ENCODE measurements at regions not wholly inside any gene's neighbourhood (a gene's known extent, or its start where the extent isn't known, plus 50 kb on each side); places are given as distances from the start of the nearest gene placed in this dataset.
"Not testable (repeated sequence)": the region's sequence is repeated elsewhere in the genome, so short reads cannot be mapped to it uniquely, and the experiment has no call there.

- CTCF ChIA-PET (ENCODE audit: low intra/inter-chr PET ratio, low total read pairs), result no interaction called here
- Histone ChIP-seq H3K4me3 (replicated peaks in 1 of 3; ENCODE audit: insufficient read depth in 1 of 3, low read depth in 2 of 3, low read length in 3 of 3) (no peak overlapping the region), H3K9ac (ENCODE audit: insufficient read depth, low read depth, low read length) (no peak overlapping the region), H3K4me1 (ENCODE audit: insufficient read depth, low read length) (no peaks in the 10 kb centered on the region), H2AFZ (ENCODE audit: low read length) (no peak overlapping the region), H3K9me3 (ENCODE audit: low read length) (no peaks in the 10 kb centered on the region), H3K27ac (ENCODE audit: extremely low read length, insufficient read depth, low read length) (no peak overlapping the region), H3K79me2 (ENCODE audit: insufficient read depth, low read length) (no peaks in the 10 kb centered on the region), H4K20me1 (ENCODE audit: insufficient read depth, low read length) (no peaks in the 10 kb centered on the region), H3K27me3 (ENCODE audit: control insufficient read depth in 1 of 2, insufficient read depth in 2 of 2, low read length in 2 of 2) (no peaks in the 10 kb centered on the region), H3K4me2 (ENCODE audit: low read depth, low read length) (no peak overlapping the region), H3K36me3 (replicated peaks in 1 of 2; ENCODE audit: control insufficient read depth in 1 of 2, insufficient read depth in 2 of 2, low read length in 2 of 2) (no peaks in the 10 kb centered on the region)
- no TSS peak for BruUV-seq (replicated peaks)
- POLR2A ChIA-PET, result no interaction called here
- in situ Hi-C loops (cut with HindIII; ENCODE audit: extremely low pct_ligation_motif_present, low pct_unique_long_range_greater_than_20kb), result no loop called here
- FAIRE-seq (no peak), DNase-seq (ENCODE audit: low spot score) (no peak), ATAC-seq (no peak)
- intact Hi-C loops (cut with micrococcal nuclease; ENCODE audit: unreplicated experiment), result no loop called here
- TF ChIP-seq REPIN1 (CRISPR knock-in tag; IDR thresholded peaks at IDR 0.05; ENCODE audit: borderline replicate concordance, low read depth), result no peak
Observed at GRCh38 chr4:93947286-93947685, 118.7 kb downstream of the ATOH1 start.

DNA sequence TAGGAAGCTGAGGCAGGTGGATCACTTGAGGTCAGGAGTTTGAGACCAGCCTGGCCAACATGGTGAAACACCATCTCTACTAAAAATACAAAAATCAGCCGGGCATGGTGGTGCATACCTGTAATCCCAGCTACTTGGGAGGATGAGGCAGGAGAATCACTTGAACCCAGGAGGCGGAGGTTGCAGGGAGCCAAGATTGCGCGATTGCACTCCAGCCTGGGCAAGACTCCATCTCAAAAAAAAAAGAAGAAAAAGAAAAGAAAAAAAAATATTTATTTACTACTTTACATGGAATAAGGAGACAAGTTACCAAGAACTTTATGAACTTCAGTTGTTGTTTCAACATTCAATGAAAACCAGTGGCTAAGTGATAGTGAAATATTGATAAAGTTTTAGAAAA is 121.7 kb downstream of the ATOH1 start:
- H3K4me1 ChIP-seq (ENCODE audit: insufficient read depth, low read length); CTCF ChIA-PET (ENCODE audit: low intra/inter-chr PET ratio, low total read pairs); in situ Hi-C loops (cut with HindIII; ENCODE audit: extremely low pct_ligation_motif_present, low pct_unique_long_range_greater_than_20kb); H3K9me3 ChIP-seq (ENCODE audit: low read length); H3K36me3 ChIP-seq (replicated peaks in 1 of 2; ENCODE audit: control insufficient read depth in 1 of 2, insufficient read depth in 2 of 2, low read length in 2 of 2); H3K27ac ChIP-seq (ENCODE audit: extremely low read length, insufficient read depth, low read length); H3K79me2 ChIP-seq (ENCODE audit: insufficient read depth, low read length); POLR2A ChIA-PET; H3K27me3 ChIP-seq (ENCODE audit: control insufficient read depth in 1 of 2, insufficient read depth in 2 of 2, low read length in 2 of 2); H3K4me3 ChIP-seq (replicated peaks in 1 of 3; ENCODE audit: insufficient read depth in 1 of 3, low read depth in 2 of 3, low read length in 3 of 3); H3K9ac ChIP-seq (ENCODE audit: insufficient read depth, low read depth, low read length); FAIRE-seq; BruUV-seq (replicated peaks); H4K20me1 ChIP-seq (ENCODE audit: insufficient read depth, low read length); intact Hi-C loops (cut with micrococcal nuclease; ENCODE audit: unreplicated experiment); H2AFZ ChIP-seq (ENCODE audit: low read length); DNase-seq (ENCODE audit: low spot score); H3K4me2 ChIP-seq (ENCODE audit: low read depth, low read length); ATAC-seq: not testable (repeated sequence)
- WGBS (ENCODE audit: low lambda C conversion rate), result 5% methylated on average over 4 of the region's 4 CpGs

- Histone ChIP-seq H3K9me3 (ENCODE audit: low read length) (no peaks in the 10 kb centered on the region), H3K79me2 (ENCODE audit: insufficient read depth, low read length) (no peaks in the 10 kb centered on the region), H3K4me2 (ENCODE audit: low read depth, low read length) (no peak overlapping the region), H3K9ac (ENCODE audit: insufficient read depth, low read depth, low read length) (no peak overlapping the region), H3K4me3 (replicated peaks in 1 of 3; ENCODE audit: insufficient read depth in 1 of 3, low read depth in 2 of 3, low read length in 3 of 3) (no peak overlapping the region), H3K4me1 (ENCODE audit: insufficient read depth, low read length) (no peaks in the 10 kb centered on the region), H4K20me1 (ENCODE audit: insufficient read depth, low read length) (no peaks in the 10 kb centered on the region), H3K36me3 (replicated peaks in 1 of 2; ENCODE audit: control insufficient read depth in 1 of 2, insufficient read depth in 2 of 2, low read length in 2 of 2) (no peaks in the 10 kb centered on the region), H3K27me3 (ENCODE audit: control insufficient read depth in 1 of 2, insufficient read depth in 2 of 2, low read length in 2 of 2) (no peaks in the 10 kb centered on the region), H3K27ac (ENCODE audit: extremely low read length, insufficient read depth, low read length) (no peak overlapping the region), H2AFZ (ENCODE audit: low read length) (no peak overlapping the region)
- BruUV-seq (replicated peaks), result no TSS peak
- in situ Hi-C loops (cut with HindIII; ENCODE audit: extremely low pct_ligation_motif_present, low pct_unique_long_range_greater_than_20kb), result no loop called here
- no peak for FAIRE-seq
- CTCF ChIA-PET (ENCODE audit: low intra/inter-chr PET ratio, low total read pairs), result no interaction called here
- 33% methylated on average over 1 of the region's 1 CpG for WGBS (ENCODE audit: low lambda C conversion rate)
- POLR2A ChIA-PET, result no interaction called here
- DNase-seq (ENCODE audit: low spot score), result no peak
- ATAC-seq, result no peak
- intact Hi-C loops (cut with micrococcal nuclease; ENCODE audit: unreplicated experiment), result no loop called here
- no peak for TF ChIP-seq ZFP90 (CRISPR knock-in tag; IDR thresholded peaks at IDR 0.05; ENCODE audit: borderline replicate concordance)
- TF ChIP-seq RNF219 (CRISPR knock-in tag; IDR thresholded peaks at IDR 0.05), result no peak
- TF ChIP-seq FOXJ3 (CRISPR knock-in tag; IDR thresholded peaks at IDR 0.05; ENCODE audit: borderline replicate concordance), result no peak
- TF ChIP-seq, protein P1, sequence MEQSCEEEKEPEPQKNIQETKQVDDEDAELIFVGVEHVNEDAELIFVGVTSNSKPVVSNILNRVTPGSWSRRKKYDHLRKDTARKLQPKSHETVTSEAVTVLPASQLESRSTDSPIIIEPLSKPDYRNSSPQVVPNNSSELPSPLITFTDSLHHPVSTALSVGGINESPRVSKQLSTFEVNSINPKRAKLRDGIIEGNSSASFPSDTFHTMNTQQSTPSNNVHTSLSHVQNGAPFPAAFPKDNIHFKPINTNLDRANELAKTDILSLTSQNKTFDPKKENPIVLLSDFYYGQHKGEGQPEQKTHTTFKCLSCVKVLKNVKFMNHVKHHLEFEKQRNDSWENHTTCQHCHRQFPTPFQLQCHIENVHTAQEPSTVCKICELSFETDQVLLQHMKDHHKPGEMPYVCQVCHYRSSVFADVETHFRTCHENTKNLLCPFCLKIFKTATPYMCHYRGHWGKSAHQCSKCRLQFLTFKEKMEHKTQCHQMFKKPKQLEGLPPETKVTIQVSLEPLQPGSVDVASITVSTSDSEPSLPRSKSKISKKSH (CRISPR knock-in tag; IDR thresholded peaks at IDR 0.05; ENCODE audit: borderline replicate concordance), result no peak
- TF ChIP-seq HMG20A (CRISPR knock-in tag; IDR thresholded peaks at IDR 0.05; ENCODE audit: borderline replicate concordance), result no peak
- no peak for TF ChIP-seq JDP2 (CRISPR knock-in tag; IDR thresholded peaks at IDR 0.05; ENCODE audit: borderline replicate concordance)
- no peak for TF ChIP-seq ZBTB1 (CRISPR knock-in tag; IDR thresholded peaks at IDR 0.05; ENCODE audit: borderline replicate concordance)
- no peak for TF ChIP-seq MEIS1 (CRISPR knock-in tag; IDR thresholded peaks at IDR 0.05; ENCODE audit: borderline replicate concordance)
Observed at GRCh38 chr4:93957186-93957585, 128.6 kb downstream of the ATOH1 start.

Measured in HepG2 (cell line).